SK-N-SH treated with all-trans-retinoic acid at 6 μM for 48 hours (cell line): ENCODE measurements at regions not wholly inside any gene's neighbourhood (a gene's known extent, or its start where the extent isn't known, plus 50 kb on each side); places are given as distances from the start of the nearest gene placed in this dataset.
"Not testable (repeated sequence)": the region's sequence is repeated elsewhere in the genome, so short reads cannot be mapped to it uniquely, and the experiment has no call there.

Experiments used
- ATAC-seq: fragments of 200-7000 bp; cut with Tn5 transposase; 3 replicates; pipeline ENCODE4 v1.9.1; 2020; ENCODE audit warnings: mild to moderate bottlenecking, moderate library complexity
- ARNTL ChIP-seq: fragments of 450-650 bp; formaldehyde crosslinking; IDR thresholded peaks from 2 replicates; pipeline ENCODE4 v1.5.0; 2020; ENCODE audit warnings: low read depth, mild to moderate bottlenecking, moderate library complexity, borderline replicate concordance
- CREB5 ChIP-seq: fragments of 250-450 bp; sonication (Bioruptor Pico); IDR thresholded peaks from 2 replicates; pipeline ENCODE4 v1.5.1; 2020; ENCODE audit warnings: low read depth, mild to moderate bottlenecking, moderate library complexity
- CSDC2 ChIP-seq: fragments of 250-450 bp; sonication (Bioruptor Pico); IDR thresholded peaks from 2 replicates; pipeline ENCODE4 v1.5.0; 2020; ENCODE audit warnings: mild to moderate bottlenecking, moderate library complexity
- CSRNP3 ChIP-seq: fragments of 250-450 bp; sonication (Bioruptor Pico); IDR thresholded peaks from 2 replicates; pipeline ENCODE4 v1.5.1; 2021; ENCODE audit warnings: mild to moderate bottlenecking, moderate library complexity
- ESRRG ChIP-seq: fragments of 250-450 bp; sonication (Bioruptor Pico); IDR thresholded peaks from 2 replicates; pipeline ENCODE4 v1.6.1; 2021; ENCODE audit warnings: mild to moderate bottlenecking
- GLIS3 ChIP-seq: fragments of 250-450 bp; sonication (Bioruptor Pico); IDR thresholded peaks from 2 replicates; pipeline ENCODE4 v1.5.0; 2020; ENCODE audit warnings: mild to moderate bottlenecking, moderate library complexity
- ISL1 ChIP-seq: fragments of 250-450 bp; sonication (Bioruptor Pico); IDR thresholded peaks from 2 replicates; pipeline ENCODE4 v2.1.2; 2022; ENCODE audit warnings: mild to moderate bottlenecking, moderate library complexity
- OSR1 ChIP-seq: fragments of 250-450 bp; sonication (Bioruptor Pico); IDR thresholded peaks from 2 replicates; pipeline ENCODE4 v1.8.0; 2022; ENCODE audit warnings: moderate library complexity, mild to moderate bottlenecking, inconsistent platforms
- PATZ1 ChIP-seq: fragments of 250-450 bp; sonication (Bioruptor Pico); IDR thresholded peaks from 2 replicates; pipeline ENCODE4 v1.8.0; 2020; ENCODE audit warnings: mild to moderate bottlenecking, moderate library complexity, borderline replicate concordance
- POU6F1 ChIP-seq: fragments of 250-450 bp; sonication (Bioruptor Pico); IDR thresholded peaks from 2 replicates; pipeline ENCODE4 v1.8.0; 2021; ENCODE audit warnings: low read depth, mild to moderate bottlenecking, moderate library complexity, borderline replicate concordance
- SNAI2 ChIP-seq: fragments of 250-450 bp; sonication (Bioruptor Pico); IDR thresholded peaks from 2 replicates; pipeline ENCODE4 v1.5.0; 2020; ENCODE audit warnings: mild to moderate bottlenecking, moderate library complexity
- TOX ChIP-seq: fragments of 250-450 bp; sonication (Bioruptor Pico); IDR thresholded peaks from 2 replicates; pipeline ENCODE4 v1.8.0; 2021; ENCODE audit warnings: mild to moderate bottlenecking, moderate library complexity, borderline replicate concordance
- ZC3H10 ChIP-seq: fragments of 250-450 bp; sonication (Bioruptor Pico); IDR thresholded peaks from 2 replicates; pipeline ENCODE4 v1.5.1; 2021; ENCODE audit warnings: mild to moderate bottlenecking, moderate library complexity
- ZFP3 ChIP-seq: fragments of 250-450 bp; sonication (Bioruptor Pico); IDR thresholded peaks from 2 replicates; pipeline ENCODE4 v1.5.0; 2020; ENCODE audit warnings: mild to moderate bottlenecking, moderate library complexity
- ZFP30 ChIP-seq: fragments of 450-650 bp; formaldehyde crosslinking; IDR thresholded peaks from 2 replicates; pipeline ENCODE4 v1.5.0; 2022; ENCODE audit warnings: mild to moderate bottlenecking, moderate library complexity
- ZNF70 ChIP-seq: fragments of 450-650 bp; formaldehyde crosslinking; IDR thresholded peaks from 2 replicates; pipeline ENCODE4 v1.5.0; 2020; ENCODE audit warnings: mild to moderate bottlenecking, moderate library complexity
- ZNF8 ChIP-seq: fragments of 450-650 bp; formaldehyde crosslinking; IDR thresholded peaks from 2 replicates; pipeline ENCODE4 v1.5.0; 2020; ENCODE audit warnings: mild to moderate bottlenecking, moderate library complexity
- TF ChIP-seq, protein P1 (sequence below): fragments of 250-450 bp; sonication (Bioruptor Pico); IDR thresholded peaks from 2 replicates; pipeline ENCODE4 v1.5.0; 2020; ENCODE audit warnings: mild to moderate bottlenecking, moderate library complexity

- TF ChIP-seq ZFP3 (CRISPR knock-in tag) (no peak), ZNF70 (CRISPR knock-in tag) (no peak), TOX (CRISPR knock-in tag) (no peak), ARNTL (CRISPR knock-in tag) (no peak), CSDC2 (no peak), ISL1 (CRISPR knock-in tag) (no peak), PATZ1 (CRISPR knock-in tag) (no peak), ZNF8 (CRISPR knock-in tag) (no peak), ZC3H10 (no peak), CREB5 (CRISPR knock-in tag) (no peak), OSR1 (no peak), SNAI2 (CRISPR knock-in tag) (no peak), POU6F1 (CRISPR knock-in tag) (no peak)
- no peak for ATAC-seq
Measured at GRCh38 chr1:212173567-212173966, 111.6 kb upstream of the PPP2R5A start.

DNA sequence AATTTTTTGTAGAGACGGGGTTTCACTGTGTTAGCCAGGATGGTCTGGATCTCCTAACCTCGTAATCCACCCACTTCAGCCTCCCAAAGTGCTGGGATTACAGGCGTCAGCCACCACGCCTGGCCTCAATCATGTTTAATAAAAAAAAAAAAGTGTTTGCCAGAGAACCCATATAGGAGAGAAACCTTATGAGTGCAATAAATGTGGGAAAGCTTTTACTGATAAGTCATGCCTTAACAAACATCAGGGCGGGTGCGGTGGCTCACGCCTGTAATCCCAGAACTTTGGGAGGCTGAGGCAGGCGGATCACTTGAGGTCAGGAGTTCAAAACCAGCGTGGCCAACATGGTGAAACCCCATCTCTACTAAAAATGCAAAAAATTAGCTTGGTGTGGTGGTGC, 110.9 kb upstream of the PPP2R5A start:
- ATAC-seq: not testable (repeated sequence)

GRCh38 chr1:212177542-212177941, 107.7 kb upstream of the PPP2R5A start:
- TF ChIP-seq POU6F1 (CRISPR knock-in tag) (no peak), ZFP30 (CRISPR knock-in tag) (no peak), CSRNP3 (no peak), GLIS3 (CRISPR knock-in tag) (no peak), TOX (CRISPR knock-in tag) (no peak), ESRRG (CRISPR knock-in tag) (no peak)
- TF ChIP-seq, protein P1, sequence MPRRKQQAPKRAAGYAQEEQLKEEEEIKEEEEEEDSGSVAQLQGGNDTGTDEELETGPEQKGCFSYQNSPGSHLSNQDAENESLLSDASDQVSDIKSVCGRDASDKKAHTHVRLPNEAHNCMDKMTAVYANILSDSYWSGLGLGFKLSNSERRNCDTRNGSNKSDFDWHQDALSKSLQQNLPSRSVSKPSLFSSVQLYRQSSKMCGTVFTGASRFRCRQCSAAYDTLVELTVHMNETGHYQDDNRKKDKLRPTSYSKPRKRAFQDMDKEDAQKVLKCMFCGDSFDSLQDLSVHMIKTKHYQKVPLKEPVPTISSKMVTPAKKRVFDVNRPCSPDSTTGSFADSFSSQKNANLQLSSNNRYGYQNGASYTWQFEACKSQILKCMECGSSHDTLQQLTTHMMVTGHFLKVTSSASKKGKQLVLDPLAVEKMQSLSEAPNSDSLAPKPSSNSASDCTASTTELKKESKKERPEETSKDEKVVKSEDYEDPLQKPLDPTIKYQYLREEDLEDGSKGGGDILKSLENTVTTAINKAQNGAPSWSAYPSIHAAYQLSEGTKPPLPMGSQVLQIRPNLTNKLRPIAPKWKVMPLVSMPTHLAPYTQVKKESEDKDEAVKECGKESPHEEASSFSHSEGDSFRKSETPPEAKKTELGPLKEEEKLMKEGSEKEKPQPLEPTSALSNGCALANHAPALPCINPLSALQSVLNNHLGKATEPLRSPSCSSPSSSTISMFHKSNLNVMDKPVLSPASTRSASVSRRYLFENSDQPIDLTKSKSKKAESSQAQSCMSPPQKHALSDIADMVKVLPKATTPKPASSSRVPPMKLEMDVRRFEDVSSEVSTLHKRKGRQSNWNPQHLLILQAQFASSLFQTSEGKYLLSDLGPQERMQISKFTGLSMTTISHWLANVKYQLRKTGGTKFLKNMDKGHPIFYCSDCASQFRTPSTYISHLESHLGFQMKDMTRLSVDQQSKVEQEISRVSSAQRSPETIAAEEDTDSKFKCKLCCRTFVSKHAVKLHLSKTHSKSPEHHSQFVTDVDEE: no peak
- no peak for ATAC-seq

DNA sequence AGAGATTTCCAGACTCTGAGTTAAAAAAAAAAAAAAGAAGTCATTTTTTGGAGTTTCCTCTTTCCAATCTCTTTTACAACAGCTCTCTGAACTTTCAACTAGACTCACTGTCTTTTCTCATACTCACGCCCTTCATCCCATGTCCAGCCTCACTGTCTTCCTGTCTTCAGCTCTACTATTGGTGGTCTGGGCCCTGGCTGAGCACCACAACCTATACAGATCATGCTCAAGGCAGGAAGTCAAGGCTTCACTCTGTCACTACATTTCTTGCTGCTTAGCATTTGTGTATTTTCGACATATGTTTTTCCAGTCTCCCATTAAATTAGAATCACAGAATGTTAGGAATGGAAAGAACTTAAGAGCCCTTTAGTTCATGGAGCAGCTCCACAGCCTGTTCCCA, 106.4 kb upstream of the PPP2R5A start:
- no peak for ATAC-seq
- TF ChIP-seq POU6F1 (CRISPR knock-in tag) (no peak), TOX (CRISPR knock-in tag) (no peak)
